ENCODE measurements at regions not wholly inside any gene's neighbourhood (a gene's known extent, or its start where the extent isn't known, plus 50 kb on each side); places are given as distances from the start of the nearest gene placed in this dataset.
"Not testable (repeated sequence)": the region's sequence is repeated elsewhere in the genome, so short reads cannot be mapped to it uniquely, and the experiment has no call there.

DNA sequence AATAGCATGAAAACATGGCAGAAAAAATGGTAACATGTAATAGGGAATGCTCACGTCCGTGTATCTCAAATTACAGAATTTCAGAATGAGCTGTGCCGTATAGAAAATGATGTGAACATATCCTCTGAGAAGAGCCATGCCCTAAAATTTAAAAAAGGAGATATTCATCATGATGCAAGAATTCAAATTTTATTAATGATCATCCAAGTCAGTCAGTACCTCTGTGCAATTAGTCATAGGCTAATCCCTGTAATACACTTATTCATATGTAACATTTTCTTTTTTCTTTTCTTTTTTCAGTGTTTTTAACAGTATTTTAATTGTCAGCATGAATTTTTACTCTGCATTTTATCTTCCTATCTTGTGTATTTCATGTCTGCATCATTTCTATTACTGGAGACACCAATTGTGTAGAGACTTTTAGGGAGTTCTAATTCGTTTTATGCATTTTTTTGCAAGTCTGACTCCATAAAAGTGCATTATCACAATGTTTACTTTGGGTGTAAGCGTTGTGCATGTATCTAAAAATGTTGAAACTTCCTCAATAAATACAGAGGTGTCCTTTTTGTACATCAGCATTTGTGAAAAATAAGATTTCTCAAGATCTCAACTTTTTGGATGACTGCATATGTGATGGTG is 1103.7 kb upstream of the CELF2 start:
- no peak for DNase-seq

- DNase-seq = no peak
These were observed 1096.1 kb upstream of the CELF2 start for GRCh38 chr10:9921544-9921943.

- DNase-seq = no peak
These were observed 1095.4 kb upstream of the CELF2 start for GRCh38 chr10:9922126-9922870.

- no peak for DNase-seq
These were observed 1091.7 kb upstream of the CELF2 start for GRCh38 chr10:9926003-9926402.

DNA sequence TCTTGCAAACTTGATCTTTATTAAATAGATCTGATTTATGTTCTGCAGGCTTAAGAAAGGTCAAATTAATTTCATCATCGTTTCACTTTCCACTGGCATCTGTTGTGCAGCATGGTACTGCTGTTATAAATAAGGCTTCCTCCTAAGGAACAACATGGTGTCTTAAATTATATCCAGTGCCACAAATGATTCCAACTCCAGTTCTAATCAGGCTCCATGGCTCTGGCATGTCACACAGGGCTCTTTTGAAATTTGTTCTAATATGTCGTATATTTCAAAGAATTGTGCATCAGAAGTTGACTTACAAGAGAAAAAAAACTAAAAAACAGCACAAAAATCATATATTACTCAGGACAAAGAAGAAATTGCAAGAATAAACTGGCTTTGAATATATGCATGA is 1090.8 kb upstream of the CELF2 start:
- DNase-seq = no peak

DNA sequence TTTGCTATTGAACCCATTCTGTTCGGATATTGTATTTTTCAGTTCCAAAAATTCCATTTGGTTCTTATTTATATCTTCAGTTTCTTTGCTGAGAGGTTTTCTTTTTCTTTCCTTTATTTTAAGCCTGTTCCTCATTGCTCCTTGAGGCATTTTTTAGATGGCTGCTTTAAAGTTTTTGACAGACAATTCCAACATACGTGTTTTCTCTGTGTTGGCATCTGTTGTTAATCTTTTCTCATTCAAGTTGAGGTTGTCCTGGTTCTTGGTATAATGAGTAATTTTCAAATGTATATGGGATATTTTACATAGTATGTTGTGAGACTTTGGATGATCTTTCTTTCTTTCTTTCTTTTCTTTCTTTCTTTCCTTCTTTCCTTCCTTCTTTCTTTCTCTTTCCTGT is 1078.0 kb upstream of the CELF2 start:
- DNase-seq = no peak

- DNase-seq = no peak
These were observed 1073.0 kb upstream of the CELF2 start for GRCh38 chr10:9944690-9945089.

DNA sequence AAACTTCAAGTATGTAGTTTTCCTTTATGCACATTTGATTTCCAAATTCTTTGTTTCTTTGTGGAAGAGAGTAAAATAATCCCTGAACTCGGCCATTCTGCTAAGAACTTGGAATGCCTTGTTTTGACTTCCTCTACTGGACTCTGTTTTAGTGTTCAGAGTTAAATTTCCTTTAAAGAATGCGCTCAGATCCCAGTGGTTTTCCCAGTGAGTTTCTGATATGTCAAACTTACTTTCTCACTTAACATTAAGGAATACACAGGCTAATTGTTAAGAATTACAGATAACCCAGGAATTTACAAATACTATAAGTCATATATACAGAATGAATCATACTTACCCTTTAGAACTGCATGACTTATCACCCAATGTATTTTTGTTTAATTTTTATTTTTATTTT is 1067.6 kb upstream of the CELF2 start:
- no peak for DNase-seq

DNA sequence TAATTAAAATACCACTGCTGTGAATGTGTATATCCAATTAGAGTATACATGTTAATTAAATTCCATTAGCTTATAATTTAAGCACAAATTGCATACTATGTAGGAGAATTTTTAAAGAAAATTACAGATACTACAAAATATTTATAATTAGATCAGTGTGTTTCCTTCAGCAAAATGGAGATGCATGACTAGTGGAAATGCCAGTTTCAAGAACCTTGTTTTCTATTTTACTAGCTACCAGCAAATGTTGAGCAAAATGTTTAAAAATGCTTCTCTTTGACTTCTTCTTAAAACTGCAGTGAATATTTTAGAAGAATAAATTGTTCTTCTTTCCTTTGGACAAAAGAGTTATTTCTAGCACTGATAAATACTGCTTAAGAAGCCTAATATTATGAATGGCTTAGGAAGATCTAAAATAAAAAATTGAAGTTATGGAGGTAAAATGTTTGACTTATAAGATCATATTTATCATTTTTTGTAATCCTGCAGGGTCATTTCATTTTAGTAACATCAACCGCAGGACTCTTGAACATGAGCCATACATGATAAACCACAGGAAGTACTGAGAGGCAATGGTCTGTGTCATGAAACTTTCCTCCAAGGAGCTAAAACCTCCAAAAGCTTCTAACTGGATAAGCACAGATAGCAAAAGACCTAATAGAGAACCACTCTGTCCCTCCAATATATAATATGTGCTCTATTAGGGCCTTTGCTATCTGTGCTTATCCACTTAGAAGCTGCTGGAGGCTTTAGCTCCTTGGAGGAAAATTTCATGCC is 1066.0 kb upstream of the CELF2 start:
- no peak for DNase-seq

DNA sequence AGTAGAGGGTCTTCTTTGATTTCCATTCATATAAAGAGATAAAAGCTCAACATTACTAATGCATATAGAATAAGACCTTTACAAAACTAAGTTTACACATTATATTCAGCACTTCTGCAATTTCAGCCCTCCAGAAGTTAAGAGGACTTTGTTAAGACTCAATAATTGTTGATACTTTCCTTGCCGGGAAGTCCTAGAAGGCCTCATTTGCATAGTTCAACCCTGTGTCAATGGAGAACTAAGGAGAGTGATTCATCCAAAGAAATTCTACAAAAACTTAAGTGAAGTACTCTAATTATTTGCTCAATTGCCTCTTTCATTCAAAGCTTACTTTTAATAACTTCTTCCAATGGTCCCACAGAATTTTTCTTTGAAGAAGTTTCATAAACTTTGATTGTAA is 1060.3 kb upstream of the CELF2 start:
- no peak for DNase-seq

DNA sequence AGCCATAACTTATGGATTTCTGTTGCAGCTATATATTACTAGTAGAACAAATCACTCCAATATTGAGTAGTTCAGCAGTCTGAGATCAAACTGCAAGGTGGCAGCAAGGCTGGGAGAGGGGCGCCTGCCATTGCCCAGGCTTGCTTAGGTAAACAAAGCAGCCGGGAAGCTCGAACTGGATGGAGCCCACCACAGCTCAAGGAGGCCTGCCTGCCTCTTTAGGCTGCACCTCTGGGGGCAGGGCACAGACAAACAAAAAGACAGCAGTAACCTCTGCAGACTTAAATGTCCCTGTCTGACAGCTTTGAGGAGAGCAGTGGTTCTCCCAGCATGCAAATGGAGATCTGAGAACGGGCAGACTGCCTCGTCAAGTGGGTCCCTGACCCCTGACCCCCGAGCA is 1059.8 kb upstream of the CELF2 start:
- DNase-seq = not testable (repeated sequence)

- no peak for DNase-seq
These were observed 1052.3 kb upstream of the CELF2 start for GRCh38 chr10:9965341-9965740.

- DNase-seq = no peak
These were observed 1030.9 kb upstream of the CELF2 start for GRCh38 chr10:9986786-9987185.

GRCh38 chr10:9987197-9987596 is 1030.5 kb upstream of the CELF2 start:
- DNase-seq = no peak

DNA sequence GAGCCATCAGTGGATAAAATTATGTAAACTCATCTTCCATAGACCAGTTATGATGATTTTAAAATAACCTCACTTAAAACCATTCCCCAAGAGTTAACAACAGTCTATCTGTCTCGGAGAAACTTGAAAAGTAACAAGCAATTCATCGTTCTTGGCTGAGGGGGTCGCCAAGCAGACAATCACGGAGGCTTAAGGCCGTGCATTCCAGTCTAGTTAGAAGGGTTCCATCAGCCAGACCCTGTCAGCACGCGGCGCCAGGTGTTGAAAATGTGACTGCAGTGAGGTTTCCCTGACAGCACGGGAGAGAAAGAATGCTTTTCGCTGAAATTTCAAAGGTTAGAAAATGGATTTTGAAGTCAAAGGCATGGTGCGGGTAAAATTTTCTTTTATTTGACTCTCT is 1025.0 kb upstream of the CELF2 start:
- DNase-seq = no peak

DNA sequence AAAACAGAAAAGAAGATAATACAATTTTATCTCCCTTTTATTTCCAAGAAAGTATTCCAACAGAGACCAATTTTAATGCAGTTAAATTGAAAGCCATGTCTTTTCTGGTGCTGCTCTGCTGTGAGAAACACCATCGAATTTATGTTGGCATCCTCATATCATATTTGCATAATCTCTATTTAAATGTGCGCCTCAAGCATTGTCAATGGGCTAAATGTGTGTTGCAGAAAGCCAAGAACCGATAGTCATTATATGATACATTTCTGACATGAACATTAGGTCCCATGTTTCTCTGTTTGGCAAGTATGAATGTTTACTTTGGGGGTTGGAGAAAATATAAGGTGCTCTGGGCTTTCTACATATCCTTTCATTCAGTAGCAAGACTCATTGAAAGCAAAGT is 1023.5 kb upstream of the CELF2 start:
- DNase-seq = no peak

- DNase-seq = no peak
These were observed 1018.0 kb upstream of the CELF2 start for GRCh38 chr10:9999627-10000026.

DNA sequence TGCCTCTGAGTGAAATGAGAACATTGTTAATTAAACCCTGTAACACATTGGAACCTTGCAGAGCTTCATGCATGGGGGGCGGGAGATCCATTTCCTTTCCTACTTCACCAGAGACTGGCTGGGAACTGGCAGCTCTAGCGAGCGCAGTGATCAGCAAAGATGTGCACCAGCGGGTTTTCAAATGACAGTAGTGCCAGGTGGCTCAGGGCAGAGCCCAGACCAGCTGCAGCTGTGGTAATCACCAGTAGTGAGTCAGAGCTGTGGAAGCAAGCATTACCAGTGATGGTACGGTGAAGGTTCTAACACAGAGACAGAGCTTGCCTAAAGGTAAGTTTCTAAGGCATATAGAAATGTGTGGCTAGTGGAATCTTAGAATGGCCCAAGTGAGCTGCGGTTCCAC is 1009.7 kb upstream of the CELF2 start:
- DNase-seq = no peak

DNA sequence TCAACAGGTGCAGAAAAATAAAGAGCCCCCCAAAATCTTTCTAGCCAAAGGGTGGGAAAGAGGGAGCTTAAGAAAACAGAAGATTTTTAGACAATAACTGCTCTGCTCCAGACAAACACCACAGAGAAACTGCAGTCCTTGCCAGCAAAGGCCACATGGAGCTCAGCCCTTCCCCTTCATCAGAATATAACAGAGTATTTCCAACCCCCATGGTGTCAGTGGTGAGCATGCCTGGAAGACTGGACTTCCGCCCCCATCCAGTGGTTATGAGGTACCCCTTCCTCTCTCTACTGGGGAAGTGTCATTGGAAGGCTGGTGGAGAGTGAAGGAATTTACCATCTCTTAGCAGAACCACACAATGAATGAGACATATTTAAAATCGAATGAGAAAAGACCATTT is 1007.3 kb upstream of the CELF2 start:
- no peak for DNase-seq

DNA sequence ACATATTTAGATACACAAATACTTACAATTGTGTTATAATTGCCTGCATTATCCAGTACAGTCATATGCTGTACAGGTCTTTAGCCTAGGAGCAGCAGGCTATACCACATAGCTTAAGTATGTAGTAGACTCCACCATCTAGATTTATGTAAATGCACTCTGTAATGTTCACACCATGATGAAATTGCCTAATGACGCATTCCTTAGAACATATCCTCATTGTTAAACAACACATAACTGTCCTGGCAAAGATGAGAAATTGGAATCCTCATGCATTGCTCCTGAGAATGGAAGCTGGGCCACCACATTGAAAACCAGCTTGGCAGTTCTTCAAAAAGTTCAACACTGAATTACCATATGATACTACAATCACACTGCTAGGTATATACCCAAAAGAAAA is 1002.8 kb upstream of the CELF2 start:
- no peak for DNase-seq

GRCh38 chr10:10017716-10018115 is 1000.0 kb upstream of the CELF2 start:
- no peak for DNase-seq

DNA sequence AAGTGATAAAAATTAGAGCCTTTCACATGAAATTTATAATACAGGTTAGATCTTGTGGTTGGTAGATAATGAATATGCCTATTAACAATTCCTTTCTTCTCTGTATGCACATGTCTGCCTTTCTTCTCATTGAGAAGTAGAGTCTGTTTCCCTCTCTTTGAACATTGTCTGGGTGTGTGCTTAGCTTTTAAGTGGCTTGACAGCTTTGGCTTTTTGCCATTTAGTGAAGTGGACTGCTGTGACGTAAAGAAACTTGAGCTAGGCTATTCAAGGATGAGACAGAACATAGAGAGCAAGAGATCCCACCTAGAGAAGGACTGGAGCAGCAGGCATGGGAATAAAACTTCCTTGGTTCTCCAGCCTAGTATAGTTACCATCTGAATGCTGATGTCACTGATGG is 996.7 kb upstream of the CELF2 start:
- DNase-seq = no peak

- no peak for DNase-seq
These were observed 984.7 kb upstream of the CELF2 start for GRCh38 chr10:10032991-10033390.

GRCh38 chr10:10038348-10038747 is 979.3 kb upstream of the CELF2 start:
- no peak for DNase-seq

Data from NCI-H2171 treated with DMSO at 0.1 percent for 48 hours (cell line).